GM21619 (cell line): ENCODE measurements at regions not wholly inside any gene's neighbourhood (a gene's known extent, or its start where the extent isn't known, plus 50 kb on each side); places are given as distances from the start of the nearest gene placed in this dataset.
"Not testable (repeated sequence)": the region's sequence is repeated elsewhere in the genome, so short reads cannot be mapped to it uniquely, and the experiment has no call there.

Experiments
- ATAC-seq: cut with Tn5 transposase; IDR thresholded peaks from one replicate; pipeline ENCODE4 v1.9.1; 2021; ENCODE audit not compliant: unreplicated experiment

GRCh38 chr13:28607187-28607955 is 51.6 kb upstream of the POMP start:
- ATAC-seq: peak; percentile 84

- ATAC-seq: no peak
These were observed 52.5 kb upstream of the POMP start for GRCh38 chr13:28606466-28606865.

- ATAC-seq: not testable (repeated sequence)
These were observed 53.8 kb upstream of the POMP start for GRCh38 chr13:28605147-28605546.

- ATAC-seq: no peak
These were observed 55.8 kb upstream of the POMP start for GRCh38 chr13:28603043-28603664.

- ATAC-seq: no peak
These were observed 56.4 kb upstream of the POMP start for GRCh38 chr13:28602580-28602979.

GRCh38 chr13:28601581-28601980 is 57.3 kb upstream of the POMP start:
- no peak for ATAC-seq

- ATAC-seq: no peak
These were observed 61.3 kb upstream of the POMP start for GRCh38 chr13:28597641-28598040.

GRCh38 chr13:28590461-28590860 is 68.5 kb upstream of the POMP start:
- no peak for ATAC-seq

- no peak for ATAC-seq
These were observed 70.6 kb upstream of the POMP start for GRCh38 chr13:28588296-28588695.

- ATAC-seq: no peak
These were observed 71.8 kb upstream of the POMP start for GRCh38 chr13:28587174-28587540.

- no peak for ATAC-seq
These were observed 72.3 kb upstream of the POMP start for GRCh38 chr13:28586439-28587173.

GRCh38 chr13:28585561-28585960 is 73.4 kb upstream of the POMP start:
- ATAC-seq: no peak

GRCh38 chr13:28584873-28585381 is 74.0 kb upstream of the POMP start:
- ATAC-seq: no peak

- no peak for ATAC-seq
These were observed 75.3 kb upstream of the POMP start for GRCh38 chr13:28583651-28584091.

GRCh38 chr13:28582892-28583240 is 76.1 kb upstream of the POMP start:
- no peak for ATAC-seq

- peak; percentile 59 for ATAC-seq
These were observed 76.6 kb upstream of the POMP start for GRCh38 chr13:28582225-28582891.

- no peak for ATAC-seq
These were observed 77.5 kb upstream of the POMP start for GRCh38 chr13:28581451-28581850.

GRCh38 chr13:28579736-28580135 is 79.2 kb upstream of the POMP start:
- no peak for ATAC-seq

- ATAC-seq: no peak
These were observed 79.6 kb upstream of the POMP start for GRCh38 chr13:28579322-28579721.

GRCh38 chr13:28576067-28576466 is 81.1 kb upstream of the FLT1 start:
- no peak for ATAC-seq

- ATAC-seq: no peak
These were observed 80.3 kb upstream of the FLT1 start for GRCh38 chr13:28575200-28575599.
